ENCODE measurements at regions not wholly inside any gene's neighbourhood (a gene's known extent, or its start where the extent isn't known, plus 50 kb on each side); places are given as distances from the start of the nearest gene placed in this dataset.

DNA sequence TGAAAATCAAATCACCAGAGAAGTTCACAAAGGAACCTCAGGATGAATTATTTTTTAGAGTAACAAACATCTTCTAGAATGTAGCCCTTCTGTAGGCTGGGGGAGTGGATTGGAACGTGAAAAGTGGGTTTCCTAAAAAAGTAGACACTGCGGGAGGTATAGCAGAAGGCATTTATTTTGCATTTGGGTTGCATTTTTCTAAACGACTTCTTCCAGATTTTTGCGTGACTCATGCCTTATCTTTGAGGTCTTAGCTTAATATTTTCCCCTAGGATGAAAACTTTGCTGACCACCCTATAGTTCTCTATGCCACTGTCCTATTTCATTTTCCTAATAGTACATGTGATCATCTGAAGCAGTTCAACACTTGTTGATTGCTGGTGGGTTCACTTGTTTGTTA, 112.7 kb upstream of the JCAD start:
- Histone ChIP-seq H3K4me3 (replicated peaks in 1 of 3; ENCODE audit: insufficient read depth in 1 of 3, low read depth in 1 of 3, low read length in 3 of 3) (no peak overlapping the region), H3K4me2 (ENCODE audit: insufficient read depth, low read length) (no peak overlapping the region), H3K27me3 (ENCODE audit: control insufficient read depth in 2 of 2, insufficient read depth in 2 of 2, low read length in 2 of 2) (no peaks in the 10 kb centered on the region), H3K27ac (ENCODE audit: insufficient read depth, low read depth, low read length) (no peak overlapping the region), H3K9ac (replicated peaks; ENCODE audit: extremely low read depth, insufficient read depth, low read length) (no peak overlapping the region), H3K9me3 (replicated peaks; ENCODE audit: control insufficient read depth, insufficient read depth, low read length) (no peaks in the 10 kb centered on the region), H3K79me2 (ENCODE audit: control insufficient read depth, insufficient read depth, low read length) (no peaks in the 10 kb centered on the region), H3K36me3 (ENCODE audit: control insufficient read depth in 2 of 2, extremely low read depth in 1 of 2, insufficient read depth in 2 of 2, low read length in 2 of 2) (no peaks in the 10 kb centered on the region), H4K20me1 (replicated peaks; ENCODE audit: control insufficient read depth, extremely low read depth, insufficient read depth, low read length) (no peaks in the 10 kb centered on the region), H2AFZ (ENCODE audit: low read depth, low read length) (no peak overlapping the region), H3K4me1 (ENCODE audit: control insufficient read depth, extremely low read depth, insufficient read depth, low read length) (no peaks in the 10 kb centered on the region), H3K9me1 (replicated peaks; ENCODE audit: control insufficient read depth, extremely low read depth, insufficient read depth, low read length) (no peaks in the 10 kb centered on the region)
- no TSS peak for BruUV-seq (replicated peaks)
- TF ChIP-seq POLR2A (IDR thresholded peaks at IDR 0.05; ENCODE audit: low read depth, low read length), result no peak
- TF ChIP-seq GATA2 (IDR thresholded peaks at IDR 0.05; ENCODE audit: insufficient read depth, insufficient read length, low read depth, low read length), result no peak
- TF ChIP-seq EZH2 (IDR thresholded peaks at IDR 0.05; ENCODE audit: borderline replicate concordance, low read depth, low read length, severe bottlenecking), result no peak
- no peak for TF ChIP-seq POLR2AphosphoS5 (IDR thresholded peaks at IDR 0.05; ENCODE audit: insufficient read depth, low read depth, low read length)
- TF ChIP-seq MYC (IDR thresholded peaks at IDR 0.05; ENCODE audit: low read depth, low read length), result no peak
- TF ChIP-seq JUN (IDR thresholded peaks at IDR 0.05; ENCODE audit: borderline replicate concordance, insufficient read depth, insufficient read length, low read depth), result no peak
- TF ChIP-seq, protein P1, sequence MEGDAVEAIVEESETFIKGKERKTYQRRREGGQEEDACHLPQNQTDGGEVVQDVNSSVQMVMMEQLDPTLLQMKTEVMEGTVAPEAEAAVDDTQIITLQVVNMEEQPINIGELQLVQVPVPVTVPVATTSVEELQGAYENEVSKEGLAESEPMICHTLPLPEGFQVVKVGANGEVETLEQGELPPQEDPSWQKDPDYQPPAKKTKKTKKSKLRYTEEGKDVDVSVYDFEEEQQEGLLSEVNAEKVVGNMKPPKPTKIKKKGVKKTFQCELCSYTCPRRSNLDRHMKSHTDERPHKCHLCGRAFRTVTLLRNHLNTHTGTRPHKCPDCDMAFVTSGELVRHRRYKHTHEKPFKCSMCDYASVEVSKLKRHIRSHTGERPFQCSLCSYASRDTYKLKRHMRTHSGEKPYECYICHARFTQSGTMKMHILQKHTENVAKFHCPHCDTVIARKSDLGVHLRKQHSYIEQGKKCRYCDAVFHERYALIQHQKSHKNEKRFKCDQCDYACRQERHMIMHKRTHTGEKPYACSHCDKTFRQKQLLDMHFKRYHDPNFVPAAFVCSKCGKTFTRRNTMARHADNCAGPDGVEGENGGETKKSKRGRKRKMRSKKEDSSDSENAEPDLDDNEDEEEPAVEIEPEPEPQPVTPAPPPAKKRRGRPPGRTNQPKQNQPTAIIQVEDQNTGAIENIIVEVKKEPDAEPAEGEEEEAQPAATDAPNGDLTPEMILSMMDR (IDR thresholded peaks at IDR 0.05; ENCODE audit: extremely low read depth in 1 of 2, insufficient read depth in 1 of 2, low read depth in 1 of 2, low read length in 2 of 2), result no peak
- no peak for TF ChIP-seq FOS (IDR thresholded peaks at IDR 0.05; ENCODE audit: borderline replicate concordance, insufficient read depth, low read length)
- TF ChIP-seq, protein P2, sequence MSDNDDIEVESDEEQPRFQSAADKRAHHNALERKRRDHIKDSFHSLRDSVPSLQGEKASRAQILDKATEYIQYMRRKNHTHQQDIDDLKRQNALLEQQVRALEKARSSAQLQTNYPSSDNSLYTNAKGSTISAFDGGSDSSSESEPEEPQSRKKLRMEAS (IDR thresholded peaks at IDR 0.05; ENCODE audit: insufficient read depth, insufficient read length), result no peak
- DNase-seq (ENCODE audit: low read depth, low spot score) (no peak), FAIRE-seq (no peak)
- ChIA-PET POLR2A (no interaction called here), CTCF (interaction anchor here (0.9 to 1.8 kb wide), 5 partner anchors 8 to 188 kb away, joined by 3 to 6 read pairs (median 3); no protein-coding TSS in a partner anchor)
- intact Hi-C loops (cut with micrococcal nuclease), result no loop called here
- dilution Hi-C loops (cut with MboI; ENCODE audit: extremely low pct_ligation_motif_present, low sequenced_read_pairs), result no loop called here

All from endothelial cell of umbilical vein (primary cell).